Keratinocyte (primary cell): ENCODE measurements at regions not wholly inside any gene's neighbourhood (a gene's known extent, or its start where the extent isn't known, plus 50 kb on each side); places are given as distances from the start of the nearest gene placed in this dataset.
A peak's percentile ranks its signal among the peaks of the same experiment; 100 is the strongest.

Experiments
- DNase-seq: peaks from one replicate; pipeline ENCODE4 v3.0.0-alpha.2; 2011; ENCODE audit warnings: low read depth, missing footprints, low spot score
- FAIRE-seq: peaks from 2 replicates; lab custom pipeline; 2011; peaks lifted over from hg19 to GRCh38; lab: Jason Lieb, UNC
- H2AFZ ChIP-seq: 2 replicates; pipeline ENCODE4 v1.6.0; 2012; ENCODE audit warnings: low read length, control low read depth, inconsistent platforms; ENCODE audit not compliant: control insufficient read depth
- H3K27ac ChIP-seq: 2 replicates; pipeline ENCODE4 v1.5.1; 2011; ENCODE audit warnings: low read length; ENCODE audit not compliant: control insufficient read depth, insufficient read depth
- H3K27me3 ChIP-seq: 3 replicates; pipeline ENCODE4 v1.6.0; 2011; ENCODE audit warnings: low read length; ENCODE audit not compliant: control insufficient read depth, insufficient read depth; ENCODE audit errors: extremely low read depth
- H3K36me3 ChIP-seq, 2 experiments: 2 replicates in 1 of 2; 3 replicates in 1 of 2; pipeline ENCODE4 v1.5.1; 2011; ENCODE audit warnings: low read length in 2 of 2, mild to moderate bottlenecking in 1 of 2; ENCODE audit not compliant: control insufficient read depth in 2 of 2, insufficient read depth in 2 of 2; ENCODE audit errors: extremely low read depth in 1 of 2
- H3K4me1 ChIP-seq: 3 replicates; pipeline ENCODE4 v1.5.1; 2011; ENCODE audit warnings: low read length; ENCODE audit not compliant: control insufficient read depth, insufficient read depth; ENCODE audit errors: extremely low read depth
- H3K4me2 ChIP-seq: 3 replicates; pipeline ENCODE4 v1.6.0; 2011; ENCODE audit warnings: low read depth, low read length; ENCODE audit not compliant: control insufficient read depth, insufficient read depth; ENCODE audit errors: extremely low read depth
- H3K4me3 ChIP-seq, 3 experiments: fragments of 200-600 bp in 1 of 3; sonication (generic) in 1 of 3; 2 replicates in 2 of 3; 3 replicates in 1 of 3; pipeline ENCODE4 v1.5.1; 2011 to 2016; ENCODE audit warnings: low read length in 3 of 3, mild to moderate bottlenecking in 3 of 3, control low read depth in 2 of 3, inconsistent platforms in 1 of 3, low read depth in 1 of 3, mixed read lengths in 1 of 3, mixed run types in 1 of 3, moderate library complexity in 1 of 3; ENCODE audit not compliant: control insufficient read depth in 2 of 3, insufficient read depth in 2 of 3; ENCODE audit errors: extremely low read depth in 1 of 3
- H3K79me2 ChIP-seq: 2 replicates; pipeline ENCODE4 v1.6.0; 2012; ENCODE audit warnings: low read length; ENCODE audit not compliant: control insufficient read depth, insufficient read depth
- H3K9ac ChIP-seq: 3 replicates; pipeline ENCODE4 v1.6.0; 2011; ENCODE audit warnings: low read length; ENCODE audit not compliant: control insufficient read depth, insufficient read depth; ENCODE audit errors: extremely low read depth
- H3K9me1 ChIP-seq: 3 replicates; pipeline ENCODE4 v1.6.0; 2011; ENCODE audit warnings: low read length; ENCODE audit not compliant: control insufficient read depth, insufficient read depth; ENCODE audit errors: extremely low read depth
- H3K9me3 ChIP-seq: 2 replicates; pipeline ENCODE4 v1.5.1; 2012; ENCODE audit warnings: low read depth, low read length; ENCODE audit not compliant: control insufficient read depth
- H4K20me1 ChIP-seq: 3 replicates; pipeline ENCODE4 v1.6.0; 2011; ENCODE audit warnings: low read length; ENCODE audit not compliant: control insufficient read depth, insufficient read depth; ENCODE audit errors: extremely low read depth
- EZH2 ChIP-seq: IDR thresholded peaks from one replicate; pipeline ENCODE4 v1.6.1; 2012; ENCODE audit warnings: inconsistent platforms, mild to moderate bottlenecking, low read length, moderate library complexity
- dilution Hi-C: fragments of 300-500 bp; cut with MboI; formaldehyde crosslinking; loops from one replicate; pipeline ENCODE4 v1.7.0; 2020; ENCODE audit warnings: low sequenced_read_pairs; ENCODE audit not compliant: extremely low pct_ligation_motif_present
- TF ChIP-seq, protein P1 (sequence below), 3 experiments: IDR thresholded peaks in 1 of 3; conservative IDR thresholded peaks in 1 of 3; optimal IDR thresholded peaks in 1 of 3; 2 replicates in 2 of 3; 3 replicates in 1 of 3; pipeline versions ENCODE3 to v1.5.1; 2011; ENCODE audit warnings: low read length in 3 of 3, mild to moderate bottlenecking in 3 of 3, moderate library complexity in 2 of 3, control low read depth in 1 of 3, inconsistent platforms in 1 of 3; ENCODE audit not compliant: insufficient read depth in 2 of 3; ENCODE audit errors: extremely low read depth in 1 of 3

DNA sequence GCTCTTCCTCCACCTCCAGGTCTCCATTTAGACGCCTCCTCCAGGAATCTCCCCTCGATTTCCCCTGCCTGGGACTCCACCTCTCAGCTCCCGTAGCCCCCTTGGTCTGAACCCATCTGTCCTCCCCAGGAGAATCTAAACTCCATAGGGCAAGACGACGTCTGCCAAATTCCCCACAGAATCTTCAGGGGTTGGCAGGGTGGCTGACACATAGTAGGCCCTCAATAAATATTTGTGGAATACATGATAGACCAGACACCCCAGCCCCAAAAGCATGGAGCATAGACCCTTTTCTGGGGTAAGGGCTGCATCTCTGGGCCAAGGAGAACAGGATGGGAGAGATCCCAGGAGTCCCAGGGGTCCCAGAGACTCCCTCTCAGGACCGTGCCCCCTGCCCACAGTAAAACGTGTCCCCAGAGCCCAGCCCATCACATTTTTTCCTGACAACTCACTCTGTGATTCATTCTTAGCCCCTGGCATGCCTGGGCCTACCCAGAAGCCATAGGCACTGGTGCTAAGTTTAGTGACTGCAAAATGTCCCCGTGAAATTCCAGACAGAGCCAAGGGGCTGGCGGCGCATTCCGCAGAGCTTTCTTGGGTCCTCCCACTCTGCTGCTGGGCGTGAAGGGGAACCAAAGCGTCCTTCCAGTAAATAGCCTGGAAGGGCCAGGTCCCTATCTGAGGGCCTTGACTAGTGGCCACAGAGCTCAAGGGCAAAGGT is 78.0 kb upstream of the SLC6A6 start:
- peak overlapping the region; percentile 13 for H3K27ac ChIP-seq
- H3K4me1 ChIP-seq = peaks cover 38% of the 10 kb centered on the region

DNA sequence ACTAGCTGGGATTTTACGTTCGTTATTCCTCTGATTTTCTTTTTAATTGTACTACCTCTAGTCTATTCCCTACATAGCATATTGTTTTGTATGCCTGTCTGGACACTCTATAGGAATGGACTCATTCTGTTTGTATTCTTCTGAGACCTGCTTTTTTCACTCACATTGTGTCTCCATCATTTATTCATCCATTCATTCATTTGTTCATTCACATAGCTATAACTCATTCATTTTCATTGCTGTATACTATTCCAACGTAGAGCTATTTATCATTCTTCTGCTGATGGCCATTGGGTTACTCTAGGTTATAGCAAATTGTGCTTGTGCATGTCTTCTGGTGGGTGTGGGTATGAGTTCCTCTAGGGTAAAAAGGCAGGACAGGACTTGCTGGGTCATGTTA is 74.0 kb upstream of the SLC6A6 start:
- Histone ChIP-seq H3K9me3 (no peaks in the 10 kb centered on the region), H3K9me1 (no peaks in the 10 kb centered on the region), H3K9ac (no peak overlapping the region), H3K27ac (no peak overlapping the region), H4K20me1 (no peaks in the 10 kb centered on the region), H3K4me3 (no peak overlapping the region), H3K4me2 (no peak overlapping the region), H3K27me3 (no peaks in the 10 kb centered on the region), H3K79me2 (no peaks in the 10 kb centered on the region), H2AFZ (no peak overlapping the region), H3K4me1 (peaks cover 34% of the 10 kb centered on the region), H3K36me3 (no peaks in the 10 kb centered on the region)
- TF ChIP-seq EZH2 = no peak
- TF ChIP-seq, protein P1, sequence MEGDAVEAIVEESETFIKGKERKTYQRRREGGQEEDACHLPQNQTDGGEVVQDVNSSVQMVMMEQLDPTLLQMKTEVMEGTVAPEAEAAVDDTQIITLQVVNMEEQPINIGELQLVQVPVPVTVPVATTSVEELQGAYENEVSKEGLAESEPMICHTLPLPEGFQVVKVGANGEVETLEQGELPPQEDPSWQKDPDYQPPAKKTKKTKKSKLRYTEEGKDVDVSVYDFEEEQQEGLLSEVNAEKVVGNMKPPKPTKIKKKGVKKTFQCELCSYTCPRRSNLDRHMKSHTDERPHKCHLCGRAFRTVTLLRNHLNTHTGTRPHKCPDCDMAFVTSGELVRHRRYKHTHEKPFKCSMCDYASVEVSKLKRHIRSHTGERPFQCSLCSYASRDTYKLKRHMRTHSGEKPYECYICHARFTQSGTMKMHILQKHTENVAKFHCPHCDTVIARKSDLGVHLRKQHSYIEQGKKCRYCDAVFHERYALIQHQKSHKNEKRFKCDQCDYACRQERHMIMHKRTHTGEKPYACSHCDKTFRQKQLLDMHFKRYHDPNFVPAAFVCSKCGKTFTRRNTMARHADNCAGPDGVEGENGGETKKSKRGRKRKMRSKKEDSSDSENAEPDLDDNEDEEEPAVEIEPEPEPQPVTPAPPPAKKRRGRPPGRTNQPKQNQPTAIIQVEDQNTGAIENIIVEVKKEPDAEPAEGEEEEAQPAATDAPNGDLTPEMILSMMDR (optimal IDR thresholded peaks at IDR 0.05 in 1 of 3, IDR thresholded peaks at IDR 0.05 in 1 of 3, conservative IDR thresholded peaks at IDR 0.05 in 1 of 3; ENCODE audit: extremely low read depth in 1 of 3, insufficient read depth in 2 of 3, low read length in 3 of 3) = no peak
- dilution Hi-C loops = no loop called here
- DNase-seq = peak; percentile 21
- no peak for FAIRE-seq

More for the DNA sequence above, 78.0 kb upstream of the SLC6A6 start:
- no peaks in the 10 kb centered on the region for H3K79me2 ChIP-seq
- peak overlapping the region; percentile 16 for H2AFZ ChIP-seq
- H3K9ac ChIP-seq = no peak overlapping the region
- H3K9me1 ChIP-seq = no peaks in the 10 kb centered on the region
- peak overlapping the region; percentile 55 for H3K4me2 ChIP-seq
- H3K36me3 ChIP-seq = no peaks in the 10 kb centered on the region
- TF ChIP-seq, protein P1 (optimal IDR thresholded peaks at IDR 0.05 in 1 of 3, IDR thresholded peaks at IDR 0.05 in 1 of 3, conservative IDR thresholded peaks at IDR 0.05 in 1 of 3; ENCODE audit: extremely low read depth in 1 of 3, insufficient read depth in 2 of 3, low read length in 3 of 3) = no peak
- TF ChIP-seq EZH2 = no peak
- H3K27me3 ChIP-seq = no peaks in the 10 kb centered on the region
- H4K20me1 ChIP-seq = no peaks in the 10 kb centered on the region
- H3K9me3 ChIP-seq = no peaks in the 10 kb centered on the region
- dilution Hi-C loops = no loop called here
- peak; percentile 63 for FAIRE-seq
- H3K4me3 ChIP-seq = no peak overlapping the region
- DNase-seq = peak; percentile 55
